Spleen (tissue), 11 donors: ENCODE measurements at regions not wholly inside any gene's neighbourhood (a gene's known extent, or its start where the extent isn't known, plus 50 kb on each side); places are given as distances from the start of the nearest gene placed in this dataset.

Experiments used
- DNase-seq: peaks from one replicate; pipeline ENCODE4 v3.0.0-alpha.2; 2020
- H3K27ac ChIP-seq, 8 donors: fragments of 200-600 bp; sonication (generic) in 7 of 8; 1 replicate in 4 of 8; 2 replicates in 4 of 8; pipeline versions ENCODE4 v1.5.0 to v1.8.0; 2016 to 2021; ENCODE audit warnings: inconsistent platforms in 4 of 8, mild to moderate bottlenecking in 4 of 8, moderate library complexity in 1 of 8
- H3K27me3 ChIP-seq, 7 donors: fragments of 200-600 bp; sonication (generic) in 6 of 7; replicated peaks in 1 of 7; 1 replicate in 4 of 7; 2 replicates in 3 of 7; pipeline versions ENCODE4 v1.5.0 to v1.8.0; 2016 to 2021; ENCODE audit warnings: inconsistent platforms in 3 of 7, mild to moderate bottlenecking in 1 of 7
- H3K36me3 ChIP-seq, 6 donors: fragments of 200-600 bp; sonication (generic) in 5 of 6; 1 replicate in 4 of 6; 2 replicates in 2 of 6; pipeline versions ENCODE4 v1.5.0 to v1.8.0; 2016 to 2021; ENCODE audit warnings: inconsistent platforms in 2 of 6
- H3K4me1 ChIP-seq, 6 donors: fragments of 200-600 bp; sonication (generic) in 5 of 6; 1 replicate in 3 of 6; 2 replicates in 3 of 6; pipeline versions ENCODE4 v1.5.0 to v1.8.0; 2016 to 2021; ENCODE audit warnings: inconsistent platforms in 3 of 6
- H3K4me3 ChIP-seq, 8 donors: fragments of 200-600 bp; sonication (generic) in 7 of 8; 1 replicate in 4 of 8; 2 replicates in 4 of 8; pipeline versions ENCODE4 v1.5.0 to v1.8.0; 2016 to 2021; ENCODE audit warnings: inconsistent platforms in 4 of 8, mild to moderate bottlenecking in 4 of 8, moderate library complexity in 2 of 8
- H3K9me3 ChIP-seq, 8 donors: fragments of 200-600 bp; sonication (generic) in 7 of 8; 1 replicate in 4 of 8; 2 replicates in 4 of 8; pipeline versions ENCODE4 v1.5.0 to v1.8.0; 2016 to 2021; ENCODE audit warnings: inconsistent platforms in 4 of 8
- POLR2A ChIP-seq, 3 donors: fragments of 450-650 bp; IDR thresholded peaks; one replicate each; pipeline ENCODE4 v1.5.1; 2017; ENCODE audit warnings: antibody characterized with exemption in 3 of 3, mild to moderate bottlenecking in 1 of 3
- POLR2AphosphoS5 ChIP-seq, 3 donors: sonication (generic); formaldehyde crosslinking; IDR thresholded peaks; one replicate each; pipeline ENCODE4 v1.5.1; 2017; ENCODE audit warnings: antibody characterized with exemption in 3 of 3
- WGBS, 5 donors: extraction: QIAGEN DNeasy Blood & Tissue Kit in 3 of 5; methylation state at CpG; one replicate each; pipeline versions ENCODE4 v1.1.5 to v1.1.7; 2013 to 2018; 5-methylcytosine and 5-hydroxymethylcytosine counted together
- intact Hi-C: fragments of 100-400 bp; cut with DNase I; formaldehyde crosslinking; loops from one replicate; pipeline ENCODE4 v1.15.0; 2023; ENCODE audit warnings: low total_unique reads
- TF ChIP-seq, protein P1 (sequence below), 11 experiments: fragments of 200-600 bp in 7 of 11; fragments of 450-650 bp in 4 of 11; sonication (generic) in 4 of 11; IDR thresholded peaks in 8 of 11; conservative IDR thresholded peaks in 3 of 11; 1 replicate in 7 of 11; 2 replicates in 4 of 11; pipeline versions ENCODE4 v1.4.0 to v1.8.0; 2016 to 2021; ENCODE audit warnings: antibody characterized with exemption in 11 of 11, inconsistent platforms in 4 of 11, mild to moderate bottlenecking in 1 of 11
- donor health status: healthy with polysubstance abuse.
- donor health status: DM: no; HTN: no; CAD: no; lungs with moderate emphysema.
- donor health status: DM: no; HTN: no; CAD: no.
- donor health status: Bipolar disorder and iron deficiency.
- donor health status: healthy.
- donor health status: DM: no; HTN: no; CAD: no.
- donor health status: DM: yes; HTN: yes; CAD: no.

- no peak for TF ChIP-seq POLR2AphosphoS5 (IDR thresholded peaks at IDR 0.05)
- no peak for TF ChIP-seq POLR2A (IDR thresholded peaks at IDR 0.05)
- TF ChIP-seq, protein P1, sequence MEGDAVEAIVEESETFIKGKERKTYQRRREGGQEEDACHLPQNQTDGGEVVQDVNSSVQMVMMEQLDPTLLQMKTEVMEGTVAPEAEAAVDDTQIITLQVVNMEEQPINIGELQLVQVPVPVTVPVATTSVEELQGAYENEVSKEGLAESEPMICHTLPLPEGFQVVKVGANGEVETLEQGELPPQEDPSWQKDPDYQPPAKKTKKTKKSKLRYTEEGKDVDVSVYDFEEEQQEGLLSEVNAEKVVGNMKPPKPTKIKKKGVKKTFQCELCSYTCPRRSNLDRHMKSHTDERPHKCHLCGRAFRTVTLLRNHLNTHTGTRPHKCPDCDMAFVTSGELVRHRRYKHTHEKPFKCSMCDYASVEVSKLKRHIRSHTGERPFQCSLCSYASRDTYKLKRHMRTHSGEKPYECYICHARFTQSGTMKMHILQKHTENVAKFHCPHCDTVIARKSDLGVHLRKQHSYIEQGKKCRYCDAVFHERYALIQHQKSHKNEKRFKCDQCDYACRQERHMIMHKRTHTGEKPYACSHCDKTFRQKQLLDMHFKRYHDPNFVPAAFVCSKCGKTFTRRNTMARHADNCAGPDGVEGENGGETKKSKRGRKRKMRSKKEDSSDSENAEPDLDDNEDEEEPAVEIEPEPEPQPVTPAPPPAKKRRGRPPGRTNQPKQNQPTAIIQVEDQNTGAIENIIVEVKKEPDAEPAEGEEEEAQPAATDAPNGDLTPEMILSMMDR (IDR thresholded peaks at IDR 0.05 in 8 of 11, conservative IDR thresholded peaks at IDR 0.05 in 3 of 11): no peak
- intact Hi-C loops: no loop called here
- 24 to 77% (median 51%) methylated on average over 1 of the region's 1 CpG for WGBS, 5 donors
These were observed 219.2 kb downstream of the ENC1 start for GRCh38 chr5:74421377-74421776.

GRCh38 chr5:74420947-74421346 is 219.6 kb downstream of the ENC1 start:
- WGBS, 5 donors: 40 to 90% (median 82%) methylated on average over 1 of the region's 1 CpG
- intact Hi-C loops: no loop called here
- Histone ChIP-seq H3K4me3 (no peak overlapping the region), H3K27ac (no peak overlapping the region), H3K36me3 (no peaks in the 10 kb centered on the region), H3K9me3 (no peaks in the 10 kb centered on the region), H3K4me1 (peaks cover 0 to 4% (median 0%) of the 10 kb centered on the region in 6 donors), H3K27me3 (no peaks in the 10 kb centered on the region)
- TF ChIP-seq, protein P1 (IDR thresholded peaks at IDR 0.05 in 8 of 11, conservative IDR thresholded peaks at IDR 0.05 in 3 of 11): no peak
- TF ChIP-seq POLR2AphosphoS5 (IDR thresholded peaks at IDR 0.05) (no peak), POLR2A (IDR thresholded peaks at IDR 0.05) (no peak)
- no peak for DNase-seq

More at GRCh38 chr5:74421377-74421776, 219.2 kb downstream of the ENC1 start:
- Histone ChIP-seq H3K4me3 (no peak overlapping the region), H3K9me3 (no peaks in the 10 kb centered on the region), H3K36me3 (no peaks in the 10 kb centered on the region), H3K4me1 (no peaks in the 10 kb centered on the region), H3K27me3 (no peaks in the 10 kb centered on the region), H3K27ac (no peak overlapping the region)
- no peak for DNase-seq

- peaks cover 0 to 7% (median 0%) of the 10 kb centered on the region in 6 donors for H3K4me1 ChIP-seq
- no peak overlapping the region for H3K4me3 ChIP-seq
- intact Hi-C loops: no loop called here
- H3K27ac ChIP-seq: no peak overlapping the region
- DNase-seq: no peak
- no peaks in the 10 kb centered on the region for H3K9me3 ChIP-seq
- TF ChIP-seq POLR2AphosphoS5 (IDR thresholded peaks at IDR 0.05) (no peak), POLR2A (IDR thresholded peaks at IDR 0.05) (no peak)
- TF ChIP-seq, protein P1 (IDR thresholded peaks at IDR 0.05 in 8 of 11, conservative IDR thresholded peaks at IDR 0.05 in 3 of 11): no peak
- H3K36me3 ChIP-seq: no peaks in the 10 kb centered on the region
- 62 to 92% (median 84%) methylated on average over 3 of the region's 3 CpGs for WGBS, 5 donors
- no peaks in the 10 kb centered on the region for H3K27me3 ChIP-seq
These were observed 220.3 kb downstream of the ENC1 start for GRCh38 chr5:74420220-74420619.

DNA sequence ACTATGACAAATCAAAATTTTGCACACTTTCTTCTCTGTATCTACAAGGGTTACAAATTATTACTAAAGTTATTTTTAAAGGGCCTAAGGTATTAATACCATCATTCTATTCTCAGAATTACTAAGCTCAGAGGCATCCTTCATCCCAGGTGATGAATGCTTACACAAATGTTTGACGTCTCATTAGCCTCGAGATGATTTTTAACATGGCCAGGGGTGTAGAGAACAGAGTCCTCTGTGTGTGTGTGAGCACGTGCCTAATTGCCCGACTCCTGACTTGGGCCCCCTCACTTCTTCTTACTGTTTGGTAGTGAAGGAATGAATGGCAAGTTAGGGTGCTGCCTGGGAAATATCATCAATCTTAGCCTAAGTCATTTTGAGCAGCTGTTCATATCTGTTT is 221.1 kb downstream of the ENC1 start:
- 80 to 93% (median 85%) methylated on average over 4 of the region's 4 CpGs for WGBS, 5 donors
- Histone ChIP-seq H3K27ac (no peak overlapping the region), H3K9me3 (no peaks in the 10 kb centered on the region), H3K4me3 (no peak overlapping the region), H3K4me1 (peaks cover 0 to 7% (median 0%) of the 10 kb centered on the region in 6 donors), H3K27me3 (no peaks in the 10 kb centered on the region), H3K36me3 (no peaks in the 10 kb centered on the region)
- no peak for DNase-seq
- TF ChIP-seq, protein P1 (IDR thresholded peaks at IDR 0.05 in 8 of 11, conservative IDR thresholded peaks at IDR 0.05 in 3 of 11): no peak
- TF ChIP-seq POLR2AphosphoS5 (IDR thresholded peaks at IDR 0.05): no peak
- no peak for TF ChIP-seq POLR2A (IDR thresholded peaks at IDR 0.05)
- intact Hi-C loops: no loop called here
